Naive thymus-derived CD4-positive, alpha-beta T cell (primary cell): ENCODE measurements at regions not wholly inside any gene's neighbourhood (a gene's known extent, or its start where the extent isn't known, plus 50 kb on each side); places are given as distances from the start of the nearest gene placed in this dataset.

Experiments used
- ATAC-seq: fragments of 150-1000 bp; cut with Tn5 transposase; 2 replicates; pipeline ENCODE4 v1.10.0; 2021; ENCODE audit warnings: mild to moderate bottlenecking, moderate library complexity
- CTCF ChIA-PET: fragments of 350-600 bp; sonication (Branson Sonifier 250); formaldehyde crosslinking; loops from one replicate; lab custom pipeline; 2021; ENCODE audit warnings: antibody characterized with exemption; lab: Charles Lee
- POLR2A ChIA-PET: fragments of 350-600 bp; sonication (Branson Sonifier 250); formaldehyde crosslinking; loops from one replicate; lab custom pipeline; 2021; ENCODE audit warnings: antibody characterized with exemption, inconsistent platforms; lab: Charles Lee
- DNase-seq, 9 donors: peaks; one replicate each; pipeline versions ENCODE4 v3.0.0 to v3.0.0-alpha.2; 2020 to 2022; ENCODE audit warnings: mixed read lengths in 1 of 9
- H3K27ac ChIP-seq: one replicate; pipeline ENCODE4 v1.7.0; 2013; ENCODE audit warnings: mild to moderate bottlenecking, low read depth, low read length, moderate library complexity
- H3K27me3 ChIP-seq, 2 donors: one replicate each; pipeline ENCODE4 v1.7.0; 2013; ENCODE audit warnings: low read length in 2 of 2, mild to moderate bottlenecking in 2 of 2, moderate library complexity in 2 of 2; ENCODE audit not compliant: control insufficient read depth in 2 of 2, insufficient read depth in 2 of 2
- H3K36me3 ChIP-seq, 3 experiments: 1 replicate in 2 of 3; 2 replicates in 1 of 3; pipeline ENCODE4 v1.7.0; 2013; ENCODE audit warnings: low read length in 3 of 3, mild to moderate bottlenecking in 3 of 3, moderate library complexity in 1 of 3; ENCODE audit not compliant: insufficient read depth in 3 of 3, control insufficient read depth in 2 of 3
- H3K4me1 ChIP-seq, 2 donors: one replicate each; pipeline ENCODE4 v1.7.0; 2013; ENCODE audit warnings: low read length in 2 of 2, mild to moderate bottlenecking in 2 of 2, moderate library complexity in 1 of 2; ENCODE audit not compliant: control insufficient read depth in 2 of 2, insufficient read depth in 2 of 2
- H3K4me3 ChIP-seq: 2 replicates; pipeline ENCODE4 v1.7.0; 2013; ENCODE audit warnings: mild to moderate bottlenecking, low read length
- H3K9me3 ChIP-seq, 3 experiments: 1 replicate in 2 of 3; 2 replicates in 1 of 3; pipeline ENCODE4 v1.7.0; 2013; ENCODE audit warnings: low read length in 3 of 3; ENCODE audit not compliant: control insufficient read depth in 2 of 3
- H3K27ac Mint-ChIP-seq, 9 donors: one replicate each; pipeline ENCODE4 v1.8.0; 2020 to 2022; ENCODE audit warnings: mixed read lengths in 9 of 9, mild to moderate bottlenecking in 8 of 9, moderate library complexity in 5 of 9, inconsistent platforms in 2 of 9
- H3K27me3 Mint-ChIP-seq, 5 donors: one replicate each; pipeline ENCODE4 v1.8.0; 2021 to 2022; ENCODE audit warnings: mixed read lengths in 5 of 5, mild to moderate bottlenecking in 1 of 5
- H3K36me3 Mint-ChIP-seq, 5 donors: one replicate each; pipeline ENCODE4 v1.8.0; 2020 to 2022; ENCODE audit warnings: mixed read lengths in 5 of 5, mild to moderate bottlenecking in 3 of 5, inconsistent platforms in 1 of 5
- H3K4me1 Mint-ChIP-seq, 7 donors: one replicate each; pipeline ENCODE4 v1.8.0; 2020 to 2022; ENCODE audit warnings: mixed read lengths in 7 of 7, mild to moderate bottlenecking in 3 of 7, inconsistent platforms in 1 of 7
- H3K4me3 Mint-ChIP-seq, 10 donors: one replicate each; pipeline ENCODE4 v1.8.0; 2020 to 2022; ENCODE audit warnings: mild to moderate bottlenecking in 10 of 10, mixed read lengths in 10 of 10, moderate library complexity in 6 of 10, inconsistent platforms in 2 of 10
- H3K9me3 Mint-ChIP-seq, 11 donors: one replicate each; pipeline ENCODE4 v1.8.0; 2020 to 2022; ENCODE audit warnings: mixed read lengths in 11 of 11, mild to moderate bottlenecking in 4 of 11, inconsistent platforms in 1 of 11, moderate library complexity in 1 of 11
- intact Hi-C, 2 donors: fragments of 100-400 bp; cut with micrococcal nuclease; formaldehyde crosslinking; loops; one replicate each; pipeline ENCODE4 v1.15.1; 2023

GRCh38 chr7:156540619-156541165, 99.9 kb upstream of the RNF32 start:
- no peak overlapping the region for H3K4me3 Mint-ChIP-seq
- intact Hi-C loops, result no loop called here

GRCh38 chr7:156539999-156540398, 100.6 kb upstream of the RNF32 start:
- peaks cover 2 to 22% (median 19%) of the 10 kb centered on the region in 5 donors for H3K27me3 Mint-ChIP-seq
- H3K9me3 ChIP-seq, result no peaks in the 10 kb centered on the region
- H3K27ac Mint-ChIP-seq, result no peak overlapping the region
- H3K27ac ChIP-seq, result no peak overlapping the region
- H3K27me3 ChIP-seq, result no peaks in the 10 kb centered on the region
- CTCF ChIA-PET, result no interaction called here
- H3K36me3 ChIP-seq, result no peaks in the 10 kb centered on the region
- POLR2A ChIA-PET, result no interaction called here
- H3K9me3 Mint-ChIP-seq, result peaks cover 0 to 4% (median 0%) of the 10 kb centered on the region in 11 donors
- no peaks in the 10 kb centered on the region for H3K36me3 Mint-ChIP-seq
- H3K4me1 ChIP-seq, result no peaks in the 10 kb centered on the region
- no peaks in the 10 kb centered on the region for H3K4me1 Mint-ChIP-seq
- intact Hi-C loops, result no loop called here
- DNase-seq (no peak), ATAC-seq (no peak)
- no peak overlapping the region for H3K4me3 ChIP-seq
- H3K4me3 Mint-ChIP-seq, result peak overlapping the region in 1 of 10 donors; percentile 35

More at GRCh38 chr7:156540619-156541165, 99.9 kb upstream of the RNF32 start:
- peaks cover 2 to 22% (median 19%) of the 10 kb centered on the region in 5 donors for H3K27me3 Mint-ChIP-seq
- POLR2A ChIA-PET, result no interaction called here
- Histone ChIP-seq H3K9me3 (no peaks in the 10 kb centered on the region), H3K36me3 (no peaks in the 10 kb centered on the region), H3K4me1 (no peaks in the 10 kb centered on the region), H3K27ac (no peak overlapping the region), H3K27me3 (no peaks in the 10 kb centered on the region), H3K4me3 (no peak overlapping the region)
- peaks cover 0 to 4% (median 0%) of the 10 kb centered on the region in 11 donors for H3K9me3 Mint-ChIP-seq
- ATAC-seq, result no peak
- DNase-seq, result no peak
- no peak overlapping the region for H3K27ac Mint-ChIP-seq
- no peaks in the 10 kb centered on the region for H3K36me3 Mint-ChIP-seq
- CTCF ChIA-PET, result no interaction called here
- H3K4me1 Mint-ChIP-seq, result no peaks in the 10 kb centered on the region

GRCh38 chr7:156537006-156537405, 103.6 kb upstream of the RNF32 start:
- no peaks in the 10 kb centered on the region for H3K9me3 ChIP-seq
- ChIA-PET POLR2A (no interaction called here), CTCF (no interaction called here)
- H3K4me1 ChIP-seq, result no peaks in the 10 kb centered on the region
- no peaks in the 10 kb centered on the region for H3K27me3 ChIP-seq
- ATAC-seq (no peak), DNase-seq (no peak)
- H3K27ac ChIP-seq, result no peak overlapping the region
- Mint-ChIP-seq H3K9me3 (peaks cover 0 to 4% (median 0%) of the 10 kb centered on the region in 11 donors), H3K4me3 (no peak overlapping the region), H3K27me3 (peaks cover 2 to 24% (median 19%) of the 10 kb centered on the region in 5 donors), H3K4me1 (no peaks in the 10 kb centered on the region), H3K27ac (no peak overlapping the region), H3K36me3 (no peaks in the 10 kb centered on the region)
- no peaks in the 10 kb centered on the region for H3K36me3 ChIP-seq
- intact Hi-C loops, result no loop called here
- no peak overlapping the region for H3K4me3 ChIP-seq

GRCh38 chr7:156534925-156535324, 105.6 kb upstream of the RNF32 start:
- Histone ChIP-seq H3K36me3 (no peaks in the 10 kb centered on the region), H3K4me1 (no peaks in the 10 kb centered on the region), H3K27me3 (no peaks in the 10 kb centered on the region), H3K27ac (no peak overlapping the region), H3K9me3 (no peaks in the 10 kb centered on the region), H3K4me3 (no peak overlapping the region)
- Mint-ChIP-seq H3K4me1 (no peaks in the 10 kb centered on the region), H3K27ac (no peak overlapping the region), H3K9me3 (peaks cover 0 to 4% (median 0%) of the 10 kb centered on the region in 11 donors), H3K4me3 (no peak overlapping the region), H3K36me3 (no peaks in the 10 kb centered on the region), H3K27me3 (peaks cover 2 to 20% (median 8%) of the 10 kb centered on the region in 5 donors)
- DNase-seq, result no peak
- POLR2A ChIA-PET, result no interaction called here
- CTCF ChIA-PET, result no interaction called here
- ATAC-seq, result no peak
- intact Hi-C loops, result no loop called here

GRCh38 chr7:156533964-156534363, 106.6 kb upstream of the RNF32 start:
- no peak overlapping the region for H3K27ac ChIP-seq
- no peak for DNase-seq
- no peak for ATAC-seq

GRCh38 chr7:156533420-156533819, 107.2 kb upstream of the RNF32 start:
- no peak overlapping the region for H3K4me3 Mint-ChIP-seq
- H3K27ac Mint-ChIP-seq, result no peak overlapping the region
- no peaks in the 10 kb centered on the region for H3K36me3 Mint-ChIP-seq
- no peaks in the 10 kb centered on the region for H3K36me3 ChIP-seq
- no peaks in the 10 kb centered on the region for H3K27me3 ChIP-seq
- H3K4me1 ChIP-seq, result no peaks in the 10 kb centered on the region
- no peak overlapping the region for H3K27ac ChIP-seq
- no peak for ATAC-seq
- H3K9me3 ChIP-seq, result no peaks in the 10 kb centered on the region
- CTCF ChIA-PET, result no interaction called here
- H3K9me3 Mint-ChIP-seq, result peaks cover 0 to 4% (median 0%) of the 10 kb centered on the region in 11 donors
- no peak for DNase-seq
- H3K4me1 Mint-ChIP-seq, result no peaks in the 10 kb centered on the region
- intact Hi-C loops, result no loop called here
- H3K4me3 ChIP-seq, result no peak overlapping the region
- POLR2A ChIA-PET, result no interaction called here
- peaks cover 0 to 13% (median 5%) of the 10 kb centered on the region in 5 donors for H3K27me3 Mint-ChIP-seq

More at GRCh38 chr7:156533964-156534363, 106.6 kb upstream of the RNF32 start:
- ChIA-PET CTCF (no interaction called here), POLR2A (no interaction called here)
- Histone ChIP-seq H3K36me3 (no peaks in the 10 kb centered on the region), H3K4me1 (no peaks in the 10 kb centered on the region), H3K9me3 (no peaks in the 10 kb centered on the region), H3K4me3 (no peak overlapping the region), H3K27me3 (no peaks in the 10 kb centered on the region)
- intact Hi-C loops, result no loop called here
- Mint-ChIP-seq H3K4me3 (no peak overlapping the region), H3K27me3 (peaks cover 0 to 12% (median 6%) of the 10 kb centered on the region in 5 donors), H3K27ac (no peak overlapping the region), H3K9me3 (peaks cover 0 to 4% (median 0%) of the 10 kb centered on the region in 11 donors), H3K36me3 (no peaks in the 10 kb centered on the region), H3K4me1 (no peaks in the 10 kb centered on the region)

GRCh38 chr7:156532016-156532602, 108.5 kb upstream of the RNF32 start:
- no peak overlapping the region for H3K27ac Mint-ChIP-seq
- H3K27ac ChIP-seq, result no peak overlapping the region
- H3K27me3 ChIP-seq, result no peaks in the 10 kb centered on the region
- H3K4me3 Mint-ChIP-seq, result no peak overlapping the region
- ATAC-seq (no peak), DNase-seq (no peak)
- no peaks in the 10 kb centered on the region for H3K36me3 ChIP-seq
- ChIA-PET CTCF (no interaction called here), POLR2A (no interaction called here)
- no peak overlapping the region for H3K4me3 ChIP-seq
- no peaks in the 10 kb centered on the region for H3K4me1 Mint-ChIP-seq
- intact Hi-C loops, result no loop called here
- H3K9me3 ChIP-seq, result no peaks in the 10 kb centered on the region
- no peaks in the 10 kb centered on the region for H3K9me3 Mint-ChIP-seq
- H3K4me1 ChIP-seq, result no peaks in the 10 kb centered on the region
- peaks cover 0 to 18% (median under 1%) of the 10 kb centered on the region in 5 donors for H3K27me3 Mint-ChIP-seq
- H3K36me3 Mint-ChIP-seq, result no peaks in the 10 kb centered on the region
